ENCODE measurements at regions not wholly inside any gene's neighbourhood (a gene's known extent, or its start where the extent isn't known, plus 50 kb on each side); places are given as distances from the start of the nearest gene placed in this dataset.

- DNase-seq (ENCODE audit: extremely low read depth, insufficient read length) = no peak
- no peak for TF ChIP-seq CTCF (IDR thresholded peaks at IDR 0.05; ENCODE audit: insufficient read depth, low read length, poor library complexity, severe bottlenecking)
- H3K27me3 ChIP-seq (replicated peaks; ENCODE audit: control insufficient read depth, insufficient read depth, low read length) = no peaks in the 10 kb centered on the region
- H3K36me3 ChIP-seq (ENCODE audit: control insufficient read depth, insufficient read depth, low read length) = no peaks in the 10 kb centered on the region
- no peak overlapping the region for H3K4me3 ChIP-seq (replicated peaks; ENCODE audit: low read depth, low read length)
These were observed 313.4 kb upstream of the SORL1-AS1 start for GRCh38 chr11:121766166-121766565.

DNA sequence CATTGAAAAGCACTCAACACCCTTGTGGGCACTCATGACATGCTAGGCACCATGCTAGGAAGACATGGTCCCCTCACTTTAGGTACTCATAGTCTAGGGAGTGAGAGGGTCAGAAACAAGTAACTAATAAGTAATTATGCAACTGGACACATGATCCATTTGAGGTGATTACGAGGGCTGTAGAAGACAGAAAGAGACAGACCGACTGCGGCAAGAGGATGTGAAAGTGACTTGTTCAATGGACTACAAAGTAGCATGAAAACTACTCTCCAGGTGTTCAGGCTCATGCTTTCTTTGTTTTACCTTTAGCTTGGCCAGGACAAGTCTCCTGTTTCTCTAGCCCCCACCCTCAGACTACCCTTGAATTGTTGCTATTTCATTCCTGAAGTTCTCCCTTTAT, 310.8 kb upstream of the SORL1-AS1 start:
- DNase-seq (ENCODE audit: extremely low read depth, insufficient read length) = peak; percentile 37
- Histone ChIP-seq H3K36me3 (ENCODE audit: control insufficient read depth, insufficient read depth, low read length) (no peaks in the 10 kb centered on the region), H3K27me3 (replicated peaks; ENCODE audit: control insufficient read depth, insufficient read depth, low read length) (no peaks in the 10 kb centered on the region), H3K4me3 (replicated peaks; ENCODE audit: low read depth, low read length) (no peak overlapping the region)
- TF ChIP-seq CTCF (IDR thresholded peaks at IDR 0.05; ENCODE audit: insufficient read depth, low read length, poor library complexity, severe bottlenecking) = no peak

DNA sequence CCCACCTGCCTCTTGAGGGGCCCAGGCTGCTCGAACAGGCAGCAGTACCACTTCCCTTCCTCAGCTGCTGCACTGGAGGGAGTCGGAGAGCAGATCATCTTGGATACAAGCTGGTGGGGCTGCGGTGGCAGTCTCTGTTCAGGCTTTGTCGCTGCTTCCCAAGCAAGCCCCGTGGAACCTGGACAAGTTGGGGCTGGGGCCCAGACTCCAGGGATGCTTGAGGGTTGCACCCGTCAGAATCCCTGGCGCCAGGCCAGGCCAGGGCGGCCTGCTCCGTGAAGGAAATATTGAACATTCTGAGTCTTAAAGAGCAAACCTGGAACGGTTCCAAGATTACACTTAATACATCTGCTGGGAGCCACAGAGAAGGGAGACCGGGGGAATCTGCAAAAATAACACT, 310.1 kb upstream of the SORL1-AS1 start:
- Histone ChIP-seq H3K27me3 (replicated peaks; ENCODE audit: control insufficient read depth, insufficient read depth, low read length) (no peaks in the 10 kb centered on the region), H3K36me3 (ENCODE audit: control insufficient read depth, insufficient read depth, low read length) (no peaks in the 10 kb centered on the region), H3K4me3 (replicated peaks; ENCODE audit: low read depth, low read length) (no peak overlapping the region)
- TF ChIP-seq CTCF (IDR thresholded peaks at IDR 0.05; ENCODE audit: insufficient read depth, low read length, poor library complexity, severe bottlenecking) = no peak
- DNase-seq (ENCODE audit: extremely low read depth, insufficient read length) = no peak

- Histone ChIP-seq H3K27me3 (replicated peaks; ENCODE audit: control insufficient read depth, insufficient read depth, low read length) (no peaks in the 10 kb centered on the region), H3K4me3 (replicated peaks; ENCODE audit: low read depth, low read length) (no peak overlapping the region), H3K36me3 (ENCODE audit: control insufficient read depth, insufficient read depth, low read length) (no peaks in the 10 kb centered on the region)
- DNase-seq (ENCODE audit: extremely low read depth, insufficient read length) = no peak
- no peak for TF ChIP-seq CTCF (IDR thresholded peaks at IDR 0.05; ENCODE audit: insufficient read depth, low read length, poor library complexity, severe bottlenecking)
These were observed 308.4 kb upstream of the SORL1-AS1 start for GRCh38 chr11:121761186-121761585.

DNA sequence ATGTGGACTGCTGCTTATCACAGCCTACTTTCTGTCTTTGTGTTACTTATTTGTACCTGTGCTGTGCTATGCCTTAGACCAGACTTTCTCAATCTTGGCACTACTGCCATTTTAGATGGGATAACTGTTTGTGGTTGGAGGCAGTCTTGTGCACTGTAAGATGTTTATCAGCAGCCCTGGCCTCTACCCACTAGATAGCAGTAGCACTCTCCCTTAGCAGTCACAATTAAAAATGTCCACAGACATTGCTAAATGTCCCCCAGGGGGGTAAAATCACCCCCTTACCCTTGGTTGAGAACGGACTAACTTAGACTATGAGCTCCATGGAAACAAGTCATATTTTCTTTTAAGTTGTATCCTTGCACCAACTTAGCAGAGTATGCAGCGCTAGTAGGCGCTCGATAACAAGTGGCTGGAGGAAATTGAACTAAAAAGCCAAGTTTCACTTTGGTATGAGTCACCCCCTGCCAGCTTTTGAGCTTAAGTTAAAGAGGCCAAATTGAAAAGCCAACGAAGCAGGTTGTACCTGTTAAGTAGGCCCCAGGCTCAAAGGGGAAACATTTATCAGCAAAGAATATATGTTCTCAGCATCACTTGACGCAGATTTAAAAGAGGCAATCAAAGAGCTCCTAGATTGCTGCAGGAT, 304.8 kb upstream of the SORL1-AS1 start:
- H3K4me3 ChIP-seq (replicated peaks; ENCODE audit: low read depth, low read length) = no peak overlapping the region
- DNase-seq (ENCODE audit: extremely low read depth, insufficient read length) = no peak
- TF ChIP-seq CTCF (IDR thresholded peaks at IDR 0.05; ENCODE audit: insufficient read depth, low read length, poor library complexity, severe bottlenecking) = peak; percentile 6

DNA sequence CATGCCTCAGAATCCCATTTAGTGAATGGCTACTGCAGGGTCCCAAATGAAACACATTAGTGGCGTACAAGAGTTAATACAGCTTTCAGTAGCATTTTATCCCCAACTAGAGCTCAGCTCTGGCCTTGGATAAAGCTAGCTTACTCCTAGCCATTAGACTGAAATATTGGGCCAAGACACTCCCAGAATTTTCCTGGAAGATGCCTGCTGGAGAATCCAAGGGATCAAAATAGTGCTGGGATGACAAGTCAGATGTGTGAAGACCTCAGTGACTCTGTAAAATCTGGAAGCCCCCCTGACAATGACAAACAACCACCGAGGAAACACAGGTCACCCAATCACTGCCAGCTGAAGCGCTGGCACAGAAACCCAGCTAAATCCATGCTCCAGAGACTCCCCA, 303.1 kb upstream of the SORL1-AS1 start:
- DNase-seq (ENCODE audit: extremely low read depth, insufficient read length) = no peak
- no peak overlapping the region for H3K4me3 ChIP-seq (replicated peaks; ENCODE audit: low read depth, low read length)
- H3K36me3 ChIP-seq (ENCODE audit: control insufficient read depth, insufficient read depth, low read length) = no peaks in the 10 kb centered on the region
- no peak for TF ChIP-seq CTCF (IDR thresholded peaks at IDR 0.05; ENCODE audit: insufficient read depth, low read length, poor library complexity, severe bottlenecking)
- no peaks in the 10 kb centered on the region for H3K27me3 ChIP-seq (replicated peaks; ENCODE audit: control insufficient read depth, insufficient read depth, low read length)

More for the DNA sequence above, 304.8 kb upstream of the SORL1-AS1 start:
- no peaks in the 10 kb centered on the region for H3K36me3 ChIP-seq (ENCODE audit: control insufficient read depth, insufficient read depth, low read length)
- no peaks in the 10 kb centered on the region for H3K27me3 ChIP-seq (replicated peaks; ENCODE audit: control insufficient read depth, insufficient read depth, low read length)
